Endothelial cell of umbilical vein (primary cell): ENCODE measurements at regions not wholly inside any gene's neighbourhood (a gene's known extent, or its start where the extent isn't known, plus 50 kb on each side); places are given as distances from the start of the nearest gene placed in this dataset.

Source experiments
- BruUV-seq: library from RNA; stranded (reverse); fragments of 400-500 nt; replicated peaks from 2 replicates; lab custom pipeline; 2021; lab: Mats Ljungman, UMichigan
- CTCF ChIA-PET: fragments of 300-600, 350-600 bp; sonication (Branson Sonifier 250); formaldehyde crosslinking; loops from one replicate; lab custom pipeline; 2021; ENCODE audit warnings: antibody characterized with exemption, inconsistent platforms; lab: Charles Lee
- POLR2A ChIA-PET: fragments of 300-600, 350-600 bp; sonication (Branson Sonifier 250); formaldehyde crosslinking; loops from one replicate; lab custom pipeline; 2021; ENCODE audit warnings: antibody characterized with exemption, inconsistent platforms; lab: Charles Lee
- DNase-seq: peaks from one replicate; pipeline ENCODE4 v3.0.0-alpha.2; 2011; ENCODE audit warnings: low read depth, low spot score
- FAIRE-seq: peaks from 2 replicates; lab custom pipeline; 2011; peaks lifted over from hg19 to GRCh38; lab: Jason Lieb, UNC
- H2AFZ ChIP-seq: 2 replicates; pipeline ENCODE4 v1.6.0; 2012; ENCODE audit warnings: low read depth, low read length, control low read depth, inconsistent platforms
- H3K27ac ChIP-seq: 2 replicates; pipeline ENCODE4 v1.5.1; 2011; ENCODE audit warnings: low read depth, mild to moderate bottlenecking, control low read depth, low read length, moderate library complexity; ENCODE audit not compliant: insufficient read depth
- H3K27me3 ChIP-seq, 2 experiments: 2 replicates each; pipeline versions ENCODE4 v1.6.0 to v1.6.1; 2011; ENCODE audit warnings: low read length in 2 of 2, mixed read lengths in 1 of 2; ENCODE audit not compliant: control insufficient read depth in 2 of 2, insufficient read depth in 2 of 2
- H3K36me3 ChIP-seq, 2 experiments: 2 replicates in 1 of 2; 3 replicates in 1 of 2; pipeline ENCODE4 v1.5.1; 2011; ENCODE audit warnings: low read length in 2 of 2, mild to moderate bottlenecking in 1 of 2, moderate library complexity in 1 of 2; ENCODE audit not compliant: control insufficient read depth in 2 of 2, insufficient read depth in 2 of 2; ENCODE audit errors: extremely low read depth in 1 of 2
- H3K4me1 ChIP-seq: 3 replicates; pipeline ENCODE4 v1.5.1; 2011; ENCODE audit warnings: mild to moderate bottlenecking, low read length; ENCODE audit not compliant: control insufficient read depth, insufficient read depth; ENCODE audit errors: extremely low read depth
- H3K4me2 ChIP-seq: 2 replicates; pipeline ENCODE4 v1.6.1; 2011; ENCODE audit warnings: low read length, control low read depth, mixed read lengths; ENCODE audit not compliant: insufficient read depth
- H3K4me3 ChIP-seq, 3 experiments: fragments of 200-600 bp in 1 of 3; sonication (generic), shearing (Covaris generic) in 1 of 3; replicated peaks in 1 of 3; 2 replicates each; pipeline ENCODE4 v1.5.1; 2011 to 2016; ENCODE audit warnings: control low read depth in 3 of 3, low read length in 3 of 3, mild to moderate bottlenecking in 2 of 3, inconsistent platforms in 1 of 3, low read depth in 1 of 3, moderate library complexity in 1 of 3; ENCODE audit not compliant: insufficient read depth in 1 of 3
- H3K79me2 ChIP-seq: 2 replicates; pipeline ENCODE4 v1.6.0; 2012; ENCODE audit warnings: low read length, inconsistent platforms; ENCODE audit not compliant: control insufficient read depth, insufficient read depth
- H3K9ac ChIP-seq: replicated peaks from 2 replicates; pipeline ENCODE3; 2011; ENCODE audit warnings: low read length, control low read depth; ENCODE audit not compliant: insufficient read depth; ENCODE audit errors: extremely low read depth
- H3K9me1 ChIP-seq: replicated peaks from 3 replicates; pipeline ENCODE4 v1.6.0; 2011; ENCODE audit warnings: mild to moderate bottlenecking, low read length; ENCODE audit not compliant: control insufficient read depth, insufficient read depth; ENCODE audit errors: extremely low read depth
- H3K9me3 ChIP-seq: replicated peaks from 2 replicates; pipeline ENCODE4 v1.5.1; 2012; ENCODE audit warnings: low read length, inconsistent platforms; ENCODE audit not compliant: control insufficient read depth, insufficient read depth
- H4K20me1 ChIP-seq: replicated peaks from 2 replicates; pipeline ENCODE3; 2011; ENCODE audit warnings: mild to moderate bottlenecking, low read length; ENCODE audit not compliant: control insufficient read depth, insufficient read depth; ENCODE audit errors: extremely low read depth
- CTCF ChIP-seq, 2 donors: IDR thresholded peaks; 1 replicate in 1 of 2; 2 replicates in 1 of 2; pipeline ENCODE4 v1.5.1; 2011; ENCODE audit warnings: low read length in 2 of 2, mild to moderate bottlenecking in 2 of 2, moderate library complexity in 2 of 2, control low read depth in 1 of 2, inconsistent platforms in 1 of 2, low read depth in 1 of 2; ENCODE audit not compliant: insufficient read depth in 1 of 2; ENCODE audit errors: extremely low read depth in 1 of 2
- EZH2 ChIP-seq: IDR thresholded peaks from 2 replicates; pipeline ENCODE4 v1.6.1; 2012; ENCODE audit warnings: borderline replicate concordance, low read depth, mild to moderate bottlenecking, moderate library complexity, low read length, inconsistent platforms; ENCODE audit not compliant: severe bottlenecking
- FOS ChIP-seq: IDR thresholded peaks from 2 replicates; pipeline ENCODE4 v1.6.1; 2011; ENCODE audit warnings: mild to moderate bottlenecking, low read length, moderate library complexity, borderline replicate concordance; ENCODE audit not compliant: insufficient read depth
- GATA2 ChIP-seq: IDR thresholded peaks from 2 replicates; pipeline ENCODE4 v1.7.0; 2011; ENCODE audit warnings: low read depth, mild to moderate bottlenecking, moderate library complexity, mixed read lengths, low read length; ENCODE audit not compliant: insufficient read length, insufficient read depth
- JUN ChIP-seq: IDR thresholded peaks from 2 replicates; pipeline ENCODE4 v1.6.1; 2011; ENCODE audit warnings: borderline replicate concordance, low read depth; ENCODE audit not compliant: insufficient read length, insufficient read depth
- MAX ChIP-seq: IDR thresholded peaks from 2 replicates; pipeline ENCODE4 v1.6.1; 2011; ENCODE audit not compliant: insufficient read depth, insufficient read length
- MYC ChIP-seq: IDR thresholded peaks from one replicate; pipeline ENCODE4 v1.6.1; 2011; ENCODE audit warnings: mild to moderate bottlenecking, low read depth, low read length
- POLR2A ChIP-seq: IDR thresholded peaks from 2 replicates; pipeline ENCODE4 v1.6.1; 2012; ENCODE audit warnings: low read depth, mild to moderate bottlenecking, control low read depth, low read length
- POLR2AphosphoS5 ChIP-seq: IDR thresholded peaks from 2 replicates; pipeline ENCODE4 v1.6.1; 2012; ENCODE audit warnings: low read depth, mild to moderate bottlenecking, control low read depth, low read length, moderate library complexity; ENCODE audit not compliant: insufficient read depth
- dilution Hi-C: fragments of 300-500 bp; cut with MboI; formaldehyde crosslinking; loops from one replicate; pipeline ENCODE4 v1.15.0; 2019; ENCODE audit warnings: low sequenced_read_pairs; ENCODE audit not compliant: extremely low pct_ligation_motif_present
- intact Hi-C: fragments of 100-400 bp; cut with micrococcal nuclease; formaldehyde crosslinking; loops from one replicate; pipeline ENCODE4 v1.10.0; 2022

GRCh38 chr22:27588268-27588667 lies 213.3 kb downstream of the MN1 start:
- TF ChIP-seq FOS (no peak), EZH2 (no peak), JUN (no peak), POLR2AphosphoS5 (no peak), MAX (no peak), MYC (no peak), GATA2 (no peak), POLR2A (no peak), CTCF (IDR thresholded peaks at IDR 0.05; ENCODE audit: extremely low read depth in 1 of 2, insufficient read depth in 1 of 2, low read depth in 1 of 2, low read length in 2 of 2) (no peak)
- no peak overlapping the region for H3K4me2 ChIP-seq
- DNase-seq: no peak
- no peak for FAIRE-seq
- H3K36me3 ChIP-seq: no peaks in the 10 kb centered on the region
- intact Hi-C loops: no loop called here
- CTCF ChIA-PET: no interaction called here
- no peak overlapping the region for H3K4me3 ChIP-seq
- no peak overlapping the region for H3K9ac ChIP-seq
- H3K79me2 ChIP-seq: no peaks in the 10 kb centered on the region
- H4K20me1 ChIP-seq: no peaks in the 10 kb centered on the region
- H3K9me3 ChIP-seq: no peaks in the 10 kb centered on the region
- H3K27ac ChIP-seq: no peak overlapping the region
- no peak overlapping the region for H2AFZ ChIP-seq
- no TSS peak for BruUV-seq
- no peaks in the 10 kb centered on the region for H3K4me1 ChIP-seq
- no peaks in the 10 kb centered on the region for H3K9me1 ChIP-seq
- POLR2A ChIA-PET: no interaction called here
- dilution Hi-C loops: no loop called here
- peaks cover 4 to 8% of the 10 kb centered on the region in 2 experiments for H3K27me3 ChIP-seq
